NCI-H1436 treated with DMSO at 0.1 percent for 48 hours (cell line): ENCODE measurements at regions not wholly inside any gene's neighbourhood (a gene's known extent, or its start where the extent isn't known, plus 50 kb on each side); places are given as distances from the start of the nearest gene placed in this dataset.
"Not testable (repeated sequence)": the region's sequence is repeated elsewhere in the genome, so short reads cannot be mapped to it uniquely, and the experiment has no call there.

Experiments
- DNase-seq: peaks from one replicate; lab custom pipeline; 2025; lab: John Stamatoyannopoulos, UW

GRCh38 chr19:23984911-23985310, 70.2 kb downstream of the ZNF726 start:
- DNase-seq = not testable (repeated sequence)

DNA sequence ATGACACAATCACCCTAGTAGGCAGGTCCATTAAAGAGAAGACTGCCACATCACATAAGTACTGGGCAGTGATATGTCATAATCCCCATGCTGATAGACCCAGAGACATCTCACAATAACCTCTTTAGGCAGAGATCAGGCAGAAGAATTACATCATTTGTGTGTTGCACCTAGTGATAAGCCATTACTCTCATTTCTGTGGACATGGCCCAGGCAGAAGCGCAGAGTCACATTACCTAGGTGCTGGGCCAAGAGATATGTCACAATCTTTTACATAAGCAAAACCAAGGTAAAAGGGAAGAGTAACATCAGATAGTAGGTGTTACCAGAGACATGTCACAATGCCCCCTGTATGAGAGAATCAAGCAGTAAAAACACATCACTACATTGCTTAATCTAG, 71.9 kb downstream of the ZNF726 start:
- no peak for DNase-seq

- peak; percentile 10 for DNase-seq
These were observed 76.5 kb downstream of the ZNF726 start for GRCh38 chr19:23991170-23991569.

GRCh38 chr19:23992348-23992747, 77.7 kb downstream of the ZNF726 start:
- no peak for DNase-seq

- DNase-seq = no peak
These were observed 78.8 kb downstream of the ZNF726 start for GRCh38 chr19:23993440-23993839.

- DNase-seq = no peak
These were observed 81.9 kb downstream of the ZNF726 start for GRCh38 chr19:23996549-23996948.

DNA sequence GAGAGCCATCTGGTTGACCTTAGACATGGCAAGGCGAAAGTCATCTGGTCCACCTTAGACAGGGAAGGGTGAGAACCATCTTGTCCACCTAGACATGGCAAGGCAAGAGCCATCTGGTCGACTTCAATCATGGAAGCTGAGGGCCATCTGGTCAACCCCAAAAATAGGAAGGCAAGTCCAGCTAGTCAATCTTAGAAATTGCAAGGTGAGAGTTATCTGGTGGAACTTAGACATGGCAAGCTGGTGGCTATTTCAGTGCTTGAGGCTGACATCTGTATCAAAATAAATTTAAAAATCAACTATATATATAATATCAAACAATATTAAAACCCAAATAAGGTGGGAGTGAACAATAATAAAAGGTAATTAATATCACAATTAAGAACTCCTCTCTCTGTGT, 83.9 kb downstream of the ZNF726 start:
- no peak for DNase-seq

- DNase-seq = no peak
These were observed 85.3 kb downstream of the ZNF726 start for GRCh38 chr19:23999821-24000610.

- no peak for DNase-seq
These were observed 86.0 kb downstream of the ZNF726 start for GRCh38 chr19:24000656-24001055.

- no peak for DNase-seq
These were observed 84.6 kb upstream of the ZNF254 start for GRCh38 chr19:24002256-24002945.

GRCh38 chr19:24003537-24003936, 83.5 kb upstream of the ZNF254 start:
- DNase-seq = no peak

GRCh38 chr19:24004166-24004565, 82.8 kb upstream of the ZNF254 start:
- no peak for DNase-seq

GRCh38 chr19:24029941-24030636, 56.9 kb upstream of the ZNF254 start:
- DNase-seq = no peak

- no peak for DNase-seq
These were observed 54.3 kb upstream of the ZNF254 start for GRCh38 chr19:24032651-24033050.

DNA sequence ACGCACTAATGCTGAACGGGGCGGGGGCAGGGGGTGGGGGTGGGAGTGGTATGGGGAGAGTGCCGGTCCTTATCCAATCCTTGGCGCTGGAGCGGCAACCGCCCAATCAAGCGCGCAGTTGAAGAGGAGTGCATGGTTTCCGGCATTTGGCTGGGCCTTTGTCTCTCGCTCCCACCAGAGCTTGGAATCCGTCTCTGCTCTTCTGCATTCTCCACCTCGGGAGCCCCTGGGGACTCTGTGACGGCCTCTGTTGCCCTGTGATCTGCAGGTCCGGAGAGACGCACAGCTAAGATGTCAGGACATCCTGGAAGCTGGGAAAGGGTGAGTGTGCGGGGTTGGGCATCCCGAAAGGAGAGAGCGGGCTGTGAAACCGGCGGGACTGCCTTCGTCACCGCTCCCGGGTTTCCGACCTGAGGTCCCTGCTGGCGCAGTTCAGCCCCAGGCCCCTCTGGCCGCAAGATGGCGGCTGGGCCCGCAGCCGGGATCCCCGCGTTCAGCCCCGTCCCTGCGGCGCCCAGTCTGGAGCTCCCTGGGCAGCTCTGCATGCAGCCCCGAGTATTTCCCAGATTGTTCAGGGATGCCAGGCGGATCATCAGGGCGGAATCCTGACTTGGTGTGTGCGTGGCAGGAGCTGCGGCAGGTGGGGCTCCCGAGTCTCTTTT, 53.6 kb upstream of the ZNF254 start:
- peak; percentile 86 for DNase-seq

DNA sequence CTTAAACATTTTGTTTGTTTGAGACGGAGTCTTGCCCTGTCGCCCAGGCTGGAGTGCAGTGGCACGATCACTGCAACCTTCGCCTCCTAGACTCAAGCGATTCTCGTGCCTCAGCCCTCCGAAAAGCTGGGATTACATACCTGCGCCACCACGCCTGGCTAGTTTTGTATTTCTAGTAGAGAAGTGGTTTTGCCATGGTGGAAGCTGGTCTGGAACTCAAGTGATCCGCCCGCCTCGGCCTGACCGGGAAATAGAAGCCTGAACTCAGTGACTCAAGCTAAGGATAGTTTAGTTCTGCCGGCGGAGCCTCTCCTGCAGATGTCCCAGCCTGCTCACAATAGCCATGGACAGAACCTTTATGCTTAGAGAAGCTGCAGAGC, 53.0 kb upstream of the ZNF254 start:
- DNase-seq = no peak

GRCh38 chr19:24035261-24035880, 51.6 kb upstream of the ZNF254 start:
- DNase-seq = not testable (repeated sequence)
